ENCODE measurements at regions not wholly inside any gene's neighbourhood (a gene's known extent, or its start where the extent isn't known, plus 50 kb on each side); places are given as distances from the start of the nearest gene placed in this dataset.

DNA sequence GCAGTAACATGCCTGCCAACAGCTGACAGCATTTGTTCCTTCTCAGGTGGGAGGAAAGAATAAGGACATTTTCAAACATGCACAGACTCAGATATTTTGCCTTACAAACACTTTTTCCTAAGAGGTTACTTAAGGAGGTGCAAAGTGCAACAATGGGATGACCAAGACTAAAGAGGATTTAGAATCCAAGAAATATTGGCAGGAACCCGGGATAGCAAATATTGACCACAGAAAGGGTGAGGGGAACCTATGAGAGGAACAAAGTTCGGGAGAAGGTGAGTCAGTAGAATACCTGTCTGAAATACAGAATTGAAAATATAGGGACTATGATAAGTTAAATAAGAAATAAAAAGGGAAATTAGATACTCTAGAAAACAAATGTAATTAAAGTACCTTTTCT lies 321.9 kb upstream of the EMCN start:
- no peak for DNase-seq

DNA sequence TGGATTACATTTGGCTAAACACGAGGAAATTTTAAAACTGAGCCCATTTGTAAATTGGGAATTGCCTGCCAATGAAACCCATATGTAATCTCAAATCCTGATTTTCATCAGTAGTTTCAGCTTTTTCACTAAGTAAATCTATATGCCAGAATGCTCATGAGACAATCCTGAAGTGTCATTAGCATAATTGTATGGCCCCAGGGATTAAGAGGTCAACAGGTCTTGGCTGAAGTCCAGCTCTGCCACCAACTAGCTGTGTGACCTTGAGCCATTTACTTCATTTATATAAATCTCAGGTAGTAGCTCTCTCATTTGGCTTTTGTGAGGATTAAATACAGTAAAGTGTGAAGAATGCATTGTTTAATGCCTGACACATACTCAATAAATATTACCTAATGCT lies 320.5 kb upstream of the EMCN start:
- no peak for DNase-seq

DNA sequence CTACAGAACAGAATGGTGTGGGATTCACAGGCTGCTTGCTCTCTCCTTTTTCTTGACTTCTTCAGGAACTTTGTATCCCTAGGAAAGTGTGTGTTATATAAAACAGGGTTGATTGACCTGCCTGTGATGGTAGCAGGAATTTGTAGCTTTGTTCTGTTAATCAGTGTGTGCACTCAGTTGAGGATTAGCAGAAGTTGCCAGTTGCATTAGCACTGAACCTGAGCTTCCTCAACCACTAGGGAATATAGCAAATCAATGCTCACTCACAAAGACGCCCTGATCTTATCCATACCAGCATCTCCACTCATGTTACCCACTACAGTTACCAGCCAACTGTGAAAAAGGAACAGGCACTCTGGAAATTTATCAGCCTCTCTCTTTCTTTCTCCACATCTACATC lies 319.1 kb upstream of the EMCN start:
- DNase-seq: no peak

DNA sequence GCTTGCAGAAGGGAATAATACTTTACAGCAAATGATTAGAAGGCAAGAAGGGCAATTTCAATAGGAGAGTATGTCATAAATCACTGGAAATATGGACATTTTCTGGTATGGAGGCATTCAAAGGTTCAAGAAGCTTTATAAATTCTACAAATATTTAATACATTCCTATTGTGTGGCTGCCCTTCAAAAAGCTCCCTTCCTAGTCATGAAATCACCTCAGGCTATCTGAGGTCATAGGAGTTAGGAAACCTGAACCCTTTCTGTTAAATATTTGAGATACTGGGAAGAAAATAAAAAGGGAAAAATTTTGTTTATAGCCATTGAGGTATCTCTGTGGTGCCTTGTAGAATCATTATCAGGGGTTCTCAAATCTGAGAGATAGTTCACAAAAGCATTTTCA lies 316.8 kb upstream of the EMCN start:
- DNase-seq: no peak

DNA sequence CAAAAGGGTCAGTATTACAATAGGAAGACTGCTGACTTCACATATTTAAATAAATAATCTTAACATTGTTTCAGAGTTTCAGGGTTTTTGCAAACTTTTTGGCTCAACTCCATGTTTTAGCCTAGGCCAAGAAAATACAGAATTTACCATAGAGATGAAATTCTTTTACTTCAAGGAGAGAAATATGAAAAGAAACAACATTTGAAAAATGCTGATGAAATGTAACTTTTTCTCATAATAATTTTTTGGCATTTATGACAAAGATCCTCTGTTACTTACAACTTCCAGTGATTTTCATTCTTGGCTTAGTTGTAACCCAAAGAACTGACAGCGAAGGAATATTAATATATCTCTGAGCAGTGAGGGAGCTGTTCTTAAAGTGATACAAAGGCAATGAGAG lies 316.1 kb upstream of the EMCN start:
- DNase-seq: no peak

DNA sequence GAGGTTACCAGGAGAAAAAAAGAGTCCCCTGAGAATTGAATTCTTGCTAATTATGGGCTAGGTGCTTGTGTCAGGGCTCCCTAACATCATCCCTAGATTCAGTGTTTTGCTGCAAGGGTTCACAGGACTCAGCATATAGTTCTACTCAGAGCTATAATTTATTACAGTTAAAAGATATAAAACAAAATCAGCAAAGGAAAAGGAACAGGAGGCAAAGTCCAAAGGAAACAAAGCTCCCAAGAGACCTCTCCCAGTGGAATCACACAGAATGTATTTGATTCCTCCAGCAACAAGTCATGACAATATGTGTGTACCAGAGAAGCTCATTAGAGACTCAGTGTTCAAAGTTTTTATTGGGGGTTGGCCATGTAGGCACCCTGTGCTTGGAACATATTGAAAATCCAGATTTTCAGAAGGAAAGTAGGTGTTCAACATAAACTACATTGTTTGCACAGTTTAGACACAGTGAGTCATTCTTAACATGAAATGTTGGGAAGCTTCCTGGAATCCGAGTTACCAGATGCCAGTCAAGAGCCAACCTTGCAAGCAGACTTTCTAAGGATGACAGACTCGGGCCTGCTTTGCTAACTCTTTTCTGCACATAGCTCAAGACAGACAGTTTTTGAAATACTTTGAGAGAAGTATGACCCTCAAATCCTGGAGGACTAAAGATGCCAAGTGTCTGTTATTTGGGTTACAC lies 311.3 kb upstream of the EMCN start:
- no peak for DNase-seq

DNA sequence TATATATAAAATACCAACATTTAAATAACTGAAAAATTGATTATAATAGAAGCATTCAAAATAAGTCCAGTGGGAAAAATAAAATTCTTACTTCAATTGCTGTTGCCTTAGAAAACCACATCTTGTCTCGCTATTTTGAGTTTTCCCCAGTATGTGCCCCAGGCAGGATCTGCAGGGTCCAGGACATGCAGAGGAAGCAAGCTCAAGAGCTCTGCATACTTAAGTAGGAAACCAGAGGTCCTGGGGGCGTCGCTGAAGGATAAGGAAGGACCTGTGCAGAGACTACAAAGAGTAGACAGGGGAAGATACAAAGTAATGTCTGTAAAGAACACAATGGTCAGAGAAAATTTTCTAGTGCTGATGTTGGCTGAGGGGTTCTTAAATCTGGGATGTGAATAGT lies 310.5 kb upstream of the EMCN start:
- DNase-seq: no peak

DNA sequence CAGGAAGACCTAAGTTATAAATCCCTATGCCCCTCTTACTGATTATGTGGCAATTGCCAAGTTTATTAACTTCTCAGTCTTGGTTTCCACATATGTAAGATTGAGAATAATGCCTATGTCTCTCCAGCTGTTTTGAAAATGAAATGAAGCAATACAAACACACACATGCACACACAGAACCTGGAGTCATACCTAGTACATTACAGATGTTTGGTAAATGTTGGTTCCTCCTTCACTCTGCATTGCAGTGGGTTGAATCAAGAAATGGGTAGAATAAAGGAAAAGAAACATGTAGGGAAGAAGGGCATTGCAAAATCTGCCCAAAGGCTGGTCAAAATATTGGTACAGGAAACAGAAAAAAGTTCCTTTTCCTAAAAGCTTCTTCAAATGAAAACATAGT lies 309.9 kb upstream of the EMCN start:
- no peak for DNase-seq

DNA sequence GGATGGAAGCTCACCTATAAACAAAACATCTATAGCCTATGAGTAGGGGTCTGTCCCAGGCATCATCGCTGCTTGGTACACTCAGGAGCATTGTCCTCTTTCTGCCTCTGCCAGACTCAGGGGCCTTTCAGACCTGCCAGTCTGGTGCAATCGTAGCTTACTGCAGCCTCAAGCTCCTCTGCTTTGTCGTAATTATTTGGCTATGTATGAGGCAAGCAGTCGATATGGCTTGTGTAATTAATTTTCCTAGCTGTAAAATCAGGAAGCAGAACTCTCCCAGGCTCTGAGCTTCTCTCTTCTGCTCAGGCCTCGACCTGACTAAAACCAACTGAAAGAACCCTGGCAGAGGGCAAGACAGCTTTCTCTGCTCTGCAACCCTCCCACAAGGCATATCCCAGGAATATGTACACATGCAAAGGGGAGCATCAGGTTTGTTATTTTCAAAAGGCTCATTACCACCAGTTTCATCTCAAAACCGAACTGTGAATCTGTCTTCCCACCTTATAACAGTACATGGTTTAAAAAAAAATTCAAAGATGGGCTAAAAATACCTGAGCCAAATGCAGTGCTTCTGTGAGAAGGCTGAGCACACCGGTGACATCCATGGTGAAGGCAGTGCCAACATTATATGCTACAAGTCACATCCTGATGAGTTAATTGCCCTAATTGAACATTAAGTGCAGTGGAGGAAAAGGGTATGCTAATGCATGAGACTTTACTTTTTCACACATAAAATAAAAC lies 309.2 kb upstream of the EMCN start:
- DNase-seq: no peak

DNA sequence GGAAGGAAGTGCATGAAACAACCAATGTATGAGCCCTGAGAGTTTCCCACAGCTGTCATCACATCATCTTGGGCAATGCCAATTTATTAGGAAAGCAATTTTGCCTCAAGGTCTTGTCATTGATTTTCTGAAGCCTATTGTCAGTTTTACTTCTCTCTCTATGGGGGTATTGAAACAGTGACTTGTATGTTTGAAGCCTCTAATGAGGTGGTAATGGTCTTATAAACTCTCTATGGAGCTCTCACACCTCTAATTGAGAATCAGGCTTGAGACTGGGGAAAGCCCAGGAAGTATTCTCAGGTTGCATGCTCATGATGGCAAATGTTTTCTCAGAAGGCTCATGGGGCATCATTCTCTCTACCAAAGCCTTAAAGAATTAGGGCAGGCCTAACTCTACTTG lies 308.2 kb upstream of the EMCN start:
- no peak for DNase-seq

DNA sequence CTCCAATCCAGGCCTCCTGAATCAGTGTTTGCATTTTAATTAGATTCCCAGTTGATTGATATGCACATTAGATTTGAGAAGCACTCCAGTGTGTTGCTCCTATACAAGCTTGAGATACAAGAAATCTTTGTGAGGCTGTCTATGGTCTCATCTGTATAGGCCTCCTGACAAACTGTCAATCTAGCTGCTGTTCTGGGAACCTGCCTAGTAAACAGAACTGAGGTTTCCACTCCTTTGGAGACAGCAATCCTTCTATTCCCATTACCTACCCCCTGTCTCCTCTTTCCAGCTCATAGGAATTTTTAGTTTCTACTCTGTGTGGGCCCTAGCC lies 306.1 kb upstream of the EMCN start:
- no peak for DNase-seq

DNA sequence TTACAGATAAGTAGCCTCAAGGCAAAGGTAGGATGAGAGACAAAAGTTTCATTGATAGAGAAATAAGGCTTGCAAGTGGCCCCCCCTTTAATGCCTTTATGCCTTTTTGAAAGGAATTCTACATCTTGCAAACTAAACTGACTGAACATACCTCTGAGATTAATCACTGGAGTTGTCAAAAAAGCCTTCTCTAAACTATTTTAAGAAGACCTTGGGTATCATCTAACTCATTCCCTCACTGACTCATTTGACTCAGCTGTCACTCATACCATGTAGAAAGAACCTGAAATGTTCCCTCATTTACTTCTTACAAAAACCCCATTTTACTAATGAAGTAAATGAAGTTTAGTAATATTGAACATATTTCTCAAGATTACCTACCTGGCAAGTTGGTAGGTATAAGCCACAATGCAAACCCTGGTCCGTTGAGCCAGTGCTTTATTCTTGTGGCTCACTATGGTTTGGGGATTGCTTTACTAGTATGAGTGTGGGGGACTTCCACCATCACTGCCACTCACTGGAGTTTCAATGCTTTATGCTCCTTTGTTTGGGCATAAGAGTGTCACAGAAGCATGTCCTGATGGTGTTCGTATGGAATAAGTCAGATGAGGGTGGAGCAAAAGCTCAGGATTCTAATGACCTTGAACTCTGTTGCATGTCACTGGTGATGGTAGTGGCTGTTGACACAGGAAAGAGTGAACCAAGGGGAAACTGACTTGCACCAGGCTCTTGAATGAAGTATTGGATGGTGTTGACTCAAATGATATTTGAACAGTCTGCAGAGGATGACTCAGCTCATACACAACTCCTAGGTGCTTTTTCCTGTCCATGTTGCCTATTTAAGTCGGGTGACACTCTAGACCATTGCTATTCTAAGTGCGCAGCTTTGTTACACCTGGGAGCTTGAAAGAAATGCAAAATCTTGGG lies 305.5 kb upstream of the EMCN start:
- no peak for DNase-seq

DNA sequence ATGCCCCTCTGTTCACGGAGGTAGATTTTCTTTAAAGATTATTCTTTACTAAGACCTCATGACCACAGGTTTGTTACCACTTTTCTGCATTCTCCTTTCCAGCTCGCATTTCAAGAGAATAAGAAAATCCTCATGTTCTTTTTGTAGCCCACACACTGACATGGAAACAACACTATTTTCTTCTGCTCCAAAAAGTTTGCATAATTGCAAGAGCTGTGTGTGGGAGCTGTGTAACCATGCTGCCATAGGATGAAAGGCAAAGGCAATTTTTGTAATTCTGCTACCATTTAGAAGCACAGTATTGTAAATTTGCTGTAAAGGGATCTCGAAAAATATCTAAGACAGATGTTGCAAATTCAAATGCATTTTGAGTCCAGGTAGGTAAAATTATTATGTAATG lies 302.4 kb upstream of the EMCN start:
- no peak for DNase-seq

DNA sequence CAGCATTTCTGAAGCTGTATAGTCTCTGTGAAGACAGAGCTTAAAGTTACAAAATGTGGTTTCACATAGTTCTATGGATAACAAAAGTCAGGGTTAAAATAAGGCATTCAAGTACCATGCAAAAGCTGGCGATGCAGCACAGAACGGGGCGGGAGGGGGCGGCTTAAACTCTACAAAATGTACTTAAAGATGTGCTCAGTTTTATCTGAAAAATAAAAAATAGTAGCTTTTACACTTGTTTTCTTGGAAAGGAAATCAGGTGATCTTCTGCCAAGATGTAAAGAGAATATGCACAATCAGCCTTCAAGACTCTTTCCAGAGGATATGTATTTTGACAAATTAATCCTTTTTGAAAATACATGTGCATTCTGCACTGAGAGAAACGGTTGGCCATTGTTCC lies 301.7 kb upstream of the EMCN start:
- no peak for DNase-seq

DNA sequence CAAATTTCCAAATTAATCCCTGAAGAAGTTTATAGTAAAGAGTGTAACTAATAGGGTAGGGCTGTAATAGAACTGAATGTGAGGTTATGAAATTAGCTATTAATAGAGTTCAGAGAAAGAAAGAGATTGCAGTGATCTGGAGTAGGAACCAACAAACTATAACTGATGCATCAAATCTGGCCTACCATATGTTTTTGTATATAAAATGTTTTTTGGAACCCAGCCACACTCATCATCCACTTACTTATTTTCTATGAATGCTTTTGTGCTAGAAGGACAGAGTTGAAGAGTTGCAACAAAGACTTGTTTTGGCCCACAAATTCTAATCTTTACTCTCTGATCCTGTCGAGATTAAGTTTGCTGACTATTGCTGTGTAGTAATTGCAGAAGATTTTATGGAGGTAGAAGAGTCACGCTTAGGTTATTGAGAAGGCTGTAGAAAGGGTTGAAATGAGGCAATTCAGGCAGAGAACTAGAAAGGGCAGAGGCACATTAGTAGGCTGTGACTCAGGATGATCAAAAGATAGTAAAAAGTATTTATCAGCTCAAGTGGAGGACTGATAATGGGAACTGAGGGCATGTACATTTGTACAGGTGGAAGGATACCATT lies 298.7 kb upstream of the EMCN start:
- no peak for DNase-seq

DNA sequence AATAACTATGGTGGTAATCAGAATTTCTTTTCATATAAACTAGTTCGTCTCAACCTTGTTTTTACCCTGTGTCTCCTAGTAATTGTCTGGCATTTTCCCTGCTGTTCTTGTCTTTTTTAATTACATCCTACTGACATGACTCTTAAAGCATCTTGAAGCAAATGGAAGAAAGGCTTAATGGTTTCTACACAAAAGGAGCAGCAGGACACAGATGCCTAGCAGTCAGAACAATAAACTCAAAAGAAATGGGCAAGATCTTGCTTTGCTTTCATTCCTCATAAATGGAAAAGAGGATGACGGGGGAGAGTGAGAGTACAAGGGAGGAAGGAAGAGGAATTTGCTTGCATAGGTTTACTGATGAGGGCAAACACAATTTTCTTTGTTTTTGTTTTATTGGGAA lies 293.2 kb upstream of the EMCN start:
- DNase-seq: no peak

DNA sequence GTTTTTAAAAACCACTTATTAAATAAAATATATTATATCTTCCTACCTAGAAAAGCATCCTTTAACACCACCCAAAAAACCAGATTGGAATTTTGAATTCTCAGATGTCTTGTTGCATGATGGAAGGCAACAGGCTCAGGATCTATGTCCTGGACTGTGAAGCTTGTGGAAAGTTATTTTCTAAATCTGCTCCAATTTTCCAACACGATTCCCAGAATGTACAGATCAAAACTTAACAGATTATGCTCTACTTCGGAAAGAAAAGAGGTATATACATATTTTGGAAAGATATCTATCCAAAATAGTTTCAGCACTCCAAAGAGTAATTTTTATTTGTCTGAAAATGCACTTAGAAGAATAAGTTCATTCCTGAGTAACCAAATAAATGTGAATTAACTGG lies 291.7 kb upstream of the EMCN start:
- DNase-seq: no peak

DNA sequence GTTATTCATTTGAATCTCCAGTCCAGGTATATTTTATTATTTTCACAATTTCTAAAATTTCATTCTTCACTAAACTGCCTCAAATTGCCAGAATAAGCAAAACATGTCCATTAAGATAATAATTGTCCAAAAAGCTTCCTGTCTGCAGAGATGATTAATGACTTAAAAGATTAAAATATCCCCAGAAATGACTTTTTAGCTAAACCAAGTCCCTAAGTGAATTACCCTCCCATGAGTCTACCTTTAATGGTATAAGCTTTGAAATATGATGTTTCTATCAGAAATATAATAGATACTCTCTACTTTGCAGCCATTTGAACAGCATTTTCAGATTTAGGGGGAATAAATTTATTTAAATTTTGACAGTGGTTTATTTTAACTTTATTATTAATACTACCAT lies 289.2 kb upstream of the EMCN start:
- no peak for DNase-seq

DNA sequence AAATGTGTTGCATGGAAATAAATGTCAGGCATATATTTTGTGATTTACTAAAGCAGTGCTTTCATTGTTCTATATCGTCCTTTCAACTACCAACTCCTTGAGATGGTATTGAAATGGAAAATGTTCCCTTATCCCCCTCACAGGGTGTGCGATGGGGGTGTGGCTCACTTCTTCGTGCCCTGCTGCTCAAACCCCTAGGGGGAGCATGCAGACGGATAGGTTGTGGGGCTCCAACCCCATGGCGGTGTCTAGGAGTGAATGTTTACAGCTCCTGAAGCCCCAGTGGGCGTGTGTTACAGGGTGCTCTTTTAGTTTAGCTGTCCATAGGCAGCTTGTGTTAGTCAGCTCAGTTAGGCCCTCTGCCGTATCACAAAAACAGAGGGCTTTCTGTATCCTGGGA lies 287.7 kb upstream of the EMCN start:
- no peak for DNase-seq

DNA sequence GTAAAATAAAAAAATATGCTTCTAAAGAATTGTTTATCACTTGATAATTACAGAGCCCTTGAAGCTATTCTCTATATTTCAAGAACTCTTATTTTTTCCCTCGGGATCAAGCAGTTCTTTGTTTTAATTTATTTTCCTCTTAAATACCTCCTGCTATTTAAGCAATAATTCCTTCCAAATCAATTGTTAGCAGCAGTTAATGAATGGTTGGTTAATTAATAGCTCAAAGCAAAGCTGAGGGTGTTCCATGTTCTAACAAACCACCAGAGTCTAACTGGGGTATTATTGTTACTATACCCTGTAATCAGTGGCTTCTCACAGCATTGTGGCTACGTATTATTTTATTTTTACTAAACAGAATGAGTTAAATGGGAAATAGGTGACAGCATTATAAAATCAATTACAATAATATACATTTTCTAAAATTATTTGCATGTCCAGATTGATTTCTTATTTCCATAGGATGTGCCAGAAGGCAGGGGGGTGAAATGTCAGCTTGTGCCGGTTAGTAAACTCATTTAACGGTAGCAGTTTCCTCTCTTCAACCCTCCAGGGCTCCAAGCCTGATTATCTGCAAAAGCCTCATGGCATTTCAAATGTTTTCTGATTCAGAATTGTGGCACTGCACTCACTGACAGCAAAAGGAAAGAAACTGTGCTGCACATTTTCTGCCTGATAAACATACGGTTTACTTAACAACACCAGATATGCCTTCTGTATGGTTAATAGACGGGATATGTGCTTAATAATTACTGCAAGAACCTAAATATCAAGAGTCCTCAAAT lies 286.9 kb upstream of the EMCN start:
- no peak for DNase-seq

DNA sequence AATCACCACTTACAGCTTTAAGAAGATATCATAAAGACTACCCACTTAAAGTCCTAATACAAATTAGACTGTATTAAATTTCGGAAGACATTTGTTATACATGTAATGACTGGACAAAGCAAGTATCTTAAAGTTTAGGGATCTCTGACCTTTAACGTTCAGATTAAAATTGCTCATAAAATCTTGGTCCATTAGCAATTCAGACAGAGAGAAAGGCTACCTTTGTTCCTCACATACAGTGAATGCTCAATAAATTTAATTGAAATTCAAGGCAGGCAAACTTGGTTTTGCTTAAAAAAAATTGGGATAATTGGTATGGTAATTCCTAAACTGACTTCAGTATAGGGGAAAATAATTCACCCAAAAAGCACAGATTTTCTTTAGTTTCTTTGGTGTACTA lies 285.9 kb upstream of the EMCN start:
- no peak for DNase-seq

DNA sequence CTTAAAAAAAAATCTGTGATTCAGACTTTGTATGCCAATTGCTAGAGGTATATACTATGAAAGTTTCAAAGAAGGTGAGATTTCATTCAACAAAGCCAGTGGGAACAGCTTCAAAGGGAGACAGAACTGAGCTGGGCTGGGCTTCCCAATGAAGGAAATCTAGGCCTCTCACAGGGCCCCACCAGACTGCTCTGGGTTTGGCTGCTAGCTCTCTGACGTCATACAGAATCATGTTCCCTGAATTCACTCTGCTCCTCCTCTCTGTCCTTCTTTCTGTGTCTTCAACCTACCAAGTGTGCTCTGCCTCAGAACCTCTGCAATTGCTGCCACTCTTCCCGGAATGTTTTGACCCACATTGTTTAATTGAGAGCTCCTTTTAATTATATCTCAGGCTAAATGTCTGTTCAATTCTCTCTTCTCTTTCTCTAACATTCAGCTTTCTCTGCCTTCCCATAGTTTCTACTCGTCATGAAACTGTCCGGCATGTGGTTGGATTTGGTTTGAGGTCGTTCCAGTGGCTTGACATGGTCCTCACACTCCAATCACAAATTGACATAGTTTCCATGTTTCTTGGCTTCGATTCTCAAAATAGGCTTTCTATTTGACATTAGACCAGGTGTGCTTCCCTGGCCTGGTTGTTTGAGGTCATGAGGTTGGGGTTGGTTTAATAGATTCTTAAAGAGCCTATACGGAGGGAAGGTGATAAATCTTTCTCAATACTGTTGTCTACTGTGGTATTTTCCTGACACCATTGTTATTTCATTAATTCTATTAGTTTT lies 282.1 kb upstream of the EMCN start:
- DNase-seq: no peak

All from NCI-H1092 treated with DMSO at 0.1 percent for 48 hours (cell line).